ENCODE measurements at regions not wholly inside any gene's neighbourhood (a gene's known extent, or its start where the extent isn't known, plus 50 kb on each side); places are given as distances from the start of the nearest gene placed in this dataset.
A peak's percentile ranks its signal among the peaks of the same experiment; 100 is the strongest.

DNA sequence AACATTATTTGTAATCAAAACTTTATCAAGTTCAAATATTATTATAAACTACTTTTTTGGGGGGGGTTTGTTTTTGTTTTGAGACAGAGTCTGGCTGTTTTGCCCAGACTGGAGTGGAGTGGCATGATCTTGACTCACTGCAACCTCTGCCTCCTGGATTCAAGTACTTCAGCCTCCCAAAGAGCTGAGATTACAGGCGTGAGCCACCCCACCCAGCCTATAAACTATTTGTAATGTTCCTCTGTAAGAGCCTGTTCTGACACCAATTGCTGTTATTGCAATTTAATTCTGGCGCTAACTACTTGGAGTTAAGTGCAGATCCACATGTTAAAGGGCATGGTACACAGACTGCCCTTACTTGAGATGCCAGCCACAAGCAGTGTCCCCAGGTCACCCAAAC is 478.1 kb upstream of the NRP1 start:
- Histone ChIP-seq H3K4me2 (replicated peaks; ENCODE audit: extremely low read depth, low read length, poor library complexity, severe bottlenecking) (no peak overlapping the region), H2AFZ (ENCODE audit: insufficient read depth, low read depth, low read length, poor library complexity, severe bottlenecking) (no peak overlapping the region), H3K9me3 (replicated peaks in 1 of 2; ENCODE audit: control insufficient read depth in 1 of 2, insufficient read depth in 1 of 2, low read length in 2 of 2) (no peaks in the 10 kb centered on the region), H3K4me3 (replicated peaks in 1 of 3; ENCODE audit: low read depth in 2 of 3, low read length in 3 of 3) (no peak overlapping the region), H3K36me3 (replicated peaks in 1 of 2; ENCODE audit: control insufficient read depth in 1 of 2, insufficient read depth in 2 of 2, low read length in 2 of 2) (no peaks in the 10 kb centered on the region), H3K4me1 (ENCODE audit: control insufficient read depth in 1 of 2, insufficient read depth in 2 of 2, low read length in 2 of 2) (no peaks in the 10 kb centered on the region), H3K27me3 (ENCODE audit: control insufficient read depth in 2 of 2, insufficient read depth in 2 of 2, low read length in 2 of 2) (no peaks in the 10 kb centered on the region), H4K20me1 (ENCODE audit: insufficient read depth, low read length) (no peaks in the 10 kb centered on the region), H3K9ac (ENCODE audit: insufficient read depth, low read length, poor library complexity, severe bottlenecking) (no peak overlapping the region), H3K27ac (ENCODE audit: low read depth in 1 of 2, low read length in 2 of 2) (no peak overlapping the region), H3K79me2 (ENCODE audit: insufficient read depth, low read length) (no peaks in the 10 kb centered on the region)
- Mint-ChIP-seq H3K4me3 (no peak overlapping the region), H3K27ac (no peak overlapping the region), H3K9me3 (peaks cover 0 to 5% (median 0%) of the 10 kb centered on the region in 7 donors), H3K4me1 (no peaks in the 10 kb centered on the region), H3K36me3 (no peaks in the 10 kb centered on the region), H3K27me3 (ENCODE audit: low read depth in 3 of 3) (peaks cover 0 to 5% (median 5%) of the 10 kb centered on the region in 3 donors)
- TF ChIP-seq, protein P1, sequence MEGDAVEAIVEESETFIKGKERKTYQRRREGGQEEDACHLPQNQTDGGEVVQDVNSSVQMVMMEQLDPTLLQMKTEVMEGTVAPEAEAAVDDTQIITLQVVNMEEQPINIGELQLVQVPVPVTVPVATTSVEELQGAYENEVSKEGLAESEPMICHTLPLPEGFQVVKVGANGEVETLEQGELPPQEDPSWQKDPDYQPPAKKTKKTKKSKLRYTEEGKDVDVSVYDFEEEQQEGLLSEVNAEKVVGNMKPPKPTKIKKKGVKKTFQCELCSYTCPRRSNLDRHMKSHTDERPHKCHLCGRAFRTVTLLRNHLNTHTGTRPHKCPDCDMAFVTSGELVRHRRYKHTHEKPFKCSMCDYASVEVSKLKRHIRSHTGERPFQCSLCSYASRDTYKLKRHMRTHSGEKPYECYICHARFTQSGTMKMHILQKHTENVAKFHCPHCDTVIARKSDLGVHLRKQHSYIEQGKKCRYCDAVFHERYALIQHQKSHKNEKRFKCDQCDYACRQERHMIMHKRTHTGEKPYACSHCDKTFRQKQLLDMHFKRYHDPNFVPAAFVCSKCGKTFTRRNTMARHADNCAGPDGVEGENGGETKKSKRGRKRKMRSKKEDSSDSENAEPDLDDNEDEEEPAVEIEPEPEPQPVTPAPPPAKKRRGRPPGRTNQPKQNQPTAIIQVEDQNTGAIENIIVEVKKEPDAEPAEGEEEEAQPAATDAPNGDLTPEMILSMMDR (IDR thresholded peaks at IDR 0.05): no peak
- 100% methylated on average over 1 of the region's 2 CpGs for WGBS (ENCODE audit: insufficient coverage)
- no peak for DNase-seq
- intact Hi-C loops (cut with micrococcal nuclease): no loop called here

DNA sequence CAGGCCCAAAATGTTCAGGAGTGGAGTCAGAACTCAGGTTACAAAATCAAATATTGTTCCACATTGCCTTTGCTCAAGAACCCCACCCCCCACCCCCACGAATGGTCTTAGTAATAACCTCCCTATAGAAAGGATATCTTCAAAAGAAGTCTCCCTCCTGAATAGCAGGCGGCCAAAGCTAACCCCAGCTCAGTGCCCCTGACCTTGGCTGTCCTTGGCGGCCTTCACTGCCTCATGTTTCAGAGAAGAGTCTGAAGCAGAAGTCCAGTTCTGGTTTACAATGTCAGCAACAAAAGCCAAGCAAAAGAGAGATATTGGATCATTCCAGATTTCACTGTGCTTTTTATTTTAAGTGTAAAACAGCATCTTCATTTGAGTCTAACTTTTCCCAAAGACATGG is 476.5 kb upstream of the NRP1 start:
- H4K20me1 ChIP-seq (ENCODE audit: insufficient read depth, low read length): no peaks in the 10 kb centered on the region
- H3K4me2 ChIP-seq (replicated peaks; ENCODE audit: extremely low read depth, low read length, poor library complexity, severe bottlenecking): no peak overlapping the region
- Mint-ChIP-seq H3K36me3 (no peaks in the 10 kb centered on the region), H3K4me1 (no peaks in the 10 kb centered on the region), H3K27ac (peak overlapping the region in 1 of 7 donors; percentile 50), H3K27me3 (ENCODE audit: low read depth in 3 of 3) (peaks cover 0 to 5% (median 5%) of the 10 kb centered on the region in 3 donors), H3K9me3 (peaks cover 0 to 5% (median 0%) of the 10 kb centered on the region in 7 donors), H3K4me3 (no peak overlapping the region)
- no peak overlapping the region for H3K9ac ChIP-seq (ENCODE audit: insufficient read depth, low read length, poor library complexity, severe bottlenecking)
- H3K27ac ChIP-seq (ENCODE audit: low read depth in 1 of 2, low read length in 2 of 2): no peak overlapping the region
- TF ChIP-seq, protein P1 (IDR thresholded peaks at IDR 0.05): no peak
- no peak for DNase-seq
- no peaks in the 10 kb centered on the region for H3K27me3 ChIP-seq (ENCODE audit: control insufficient read depth in 2 of 2, insufficient read depth in 2 of 2, low read length in 2 of 2)
- H3K4me3 ChIP-seq (replicated peaks in 1 of 3; ENCODE audit: low read depth in 2 of 3, low read length in 3 of 3): no peak overlapping the region
- H3K79me2 ChIP-seq (ENCODE audit: insufficient read depth, low read length): no peaks in the 10 kb centered on the region
- 80% methylated on average over 1 of the region's 3 CpGs for WGBS (ENCODE audit: insufficient coverage)
- no peaks in the 10 kb centered on the region for H3K4me1 ChIP-seq (ENCODE audit: control insufficient read depth in 1 of 2, insufficient read depth in 2 of 2, low read length in 2 of 2)
- no peaks in the 10 kb centered on the region for H3K9me3 ChIP-seq (replicated peaks in 1 of 2; ENCODE audit: control insufficient read depth in 1 of 2, insufficient read depth in 1 of 2, low read length in 2 of 2)
- no peaks in the 10 kb centered on the region for H3K36me3 ChIP-seq (replicated peaks in 1 of 2; ENCODE audit: control insufficient read depth in 1 of 2, insufficient read depth in 2 of 2, low read length in 2 of 2)
- intact Hi-C loops (cut with micrococcal nuclease): no loop called here
- H2AFZ ChIP-seq (ENCODE audit: insufficient read depth, low read depth, low read length, poor library complexity, severe bottlenecking): no peak overlapping the region

Data from CD14-positive monocyte (primary cell).